ENCODE measurements at regions not wholly inside any gene's neighbourhood (a gene's known extent, or its start where the extent isn't known, plus 50 kb on each side); places are given as distances from the start of the nearest gene placed in this dataset.

GRCh38 chr7:106775975-106776607, 89.0 kb upstream of the PIK3CG start:
- no peak for DNase-seq (ENCODE audit: low spot score)

- no peak for DNase-seq (ENCODE audit: low spot score)
Observed at GRCh38 chr7:106776618-106777347, 88.3 kb upstream of the PIK3CG start.

DNA sequence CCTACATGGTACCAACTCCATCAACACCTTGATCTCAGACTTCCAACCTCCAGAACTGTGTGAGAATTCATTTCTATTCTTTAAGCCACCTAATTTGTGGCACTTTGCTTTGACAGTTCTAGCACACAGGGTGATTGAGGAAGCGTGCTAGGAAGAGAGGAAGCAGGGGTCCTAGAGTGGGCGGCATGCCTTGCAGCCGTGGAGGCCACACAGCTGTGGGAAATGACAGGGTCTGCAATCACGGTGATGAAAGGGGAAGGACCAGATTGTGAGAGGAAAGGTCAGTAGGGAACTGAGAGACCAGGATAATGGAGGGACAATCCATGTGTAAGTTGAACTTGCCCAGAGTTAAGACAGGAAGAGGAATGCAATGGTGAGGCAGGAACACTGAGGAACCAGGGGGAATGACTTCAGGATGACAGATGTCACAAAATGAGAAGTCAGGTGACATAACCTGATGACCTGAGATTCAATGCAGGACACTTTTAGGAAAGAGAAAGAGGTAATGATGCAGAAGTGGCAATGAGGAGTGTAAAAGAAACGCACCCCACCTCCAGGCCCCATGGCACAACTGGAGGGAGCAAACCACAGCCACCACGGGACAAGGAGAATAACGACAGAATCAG, 87.3 kb upstream of the PIK3CG start:
- DNase-seq (ENCODE audit: low spot score): no peak

- DNase-seq (ENCODE audit: low spot score): no peak
Observed at GRCh38 chr7:106778656-106779250, 86.3 kb upstream of the PIK3CG start.

DNA sequence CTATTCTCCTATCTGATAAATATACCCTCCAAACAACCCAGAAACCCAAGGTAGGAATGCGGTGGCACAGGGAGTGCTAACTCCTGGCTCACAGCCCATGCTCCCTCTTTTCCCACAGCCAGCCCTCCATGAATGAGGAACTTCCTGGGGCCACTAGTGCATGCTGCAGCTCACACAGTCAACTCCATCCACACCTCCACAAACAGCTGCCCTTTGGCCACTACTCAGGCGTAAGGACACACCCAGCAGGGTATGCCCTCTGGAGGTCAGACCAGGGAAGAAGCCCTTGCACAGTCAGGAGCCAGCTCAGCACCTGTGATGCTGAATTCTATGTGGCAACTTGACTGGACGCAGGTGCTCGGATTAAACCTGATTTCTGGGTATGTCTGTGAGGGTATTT, 85.2 kb upstream of the PIK3CG start:
- DNase-seq (ENCODE audit: low spot score): peak; percentile 33

DNA sequence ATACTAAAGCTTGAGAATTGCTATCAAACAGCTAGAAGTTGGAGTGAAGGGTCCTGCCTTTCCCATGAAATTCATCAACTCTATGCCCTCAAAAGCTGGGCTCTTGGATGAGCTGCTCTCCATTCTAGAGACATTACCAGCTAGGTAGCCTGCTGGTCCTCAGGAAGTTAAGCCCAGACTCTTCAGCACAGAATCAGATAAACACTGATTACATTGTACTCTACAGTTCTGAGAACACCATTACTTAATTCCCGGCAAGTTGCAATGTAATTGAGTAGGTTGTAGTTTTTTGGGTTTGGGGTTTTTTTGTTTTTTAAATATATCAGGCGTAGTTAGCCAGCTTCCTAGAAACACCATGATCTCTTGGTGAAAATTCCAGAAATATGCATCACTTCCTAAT, 84.1 kb upstream of the PIK3CG start:
- DNase-seq (ENCODE audit: low spot score): no peak

DNA sequence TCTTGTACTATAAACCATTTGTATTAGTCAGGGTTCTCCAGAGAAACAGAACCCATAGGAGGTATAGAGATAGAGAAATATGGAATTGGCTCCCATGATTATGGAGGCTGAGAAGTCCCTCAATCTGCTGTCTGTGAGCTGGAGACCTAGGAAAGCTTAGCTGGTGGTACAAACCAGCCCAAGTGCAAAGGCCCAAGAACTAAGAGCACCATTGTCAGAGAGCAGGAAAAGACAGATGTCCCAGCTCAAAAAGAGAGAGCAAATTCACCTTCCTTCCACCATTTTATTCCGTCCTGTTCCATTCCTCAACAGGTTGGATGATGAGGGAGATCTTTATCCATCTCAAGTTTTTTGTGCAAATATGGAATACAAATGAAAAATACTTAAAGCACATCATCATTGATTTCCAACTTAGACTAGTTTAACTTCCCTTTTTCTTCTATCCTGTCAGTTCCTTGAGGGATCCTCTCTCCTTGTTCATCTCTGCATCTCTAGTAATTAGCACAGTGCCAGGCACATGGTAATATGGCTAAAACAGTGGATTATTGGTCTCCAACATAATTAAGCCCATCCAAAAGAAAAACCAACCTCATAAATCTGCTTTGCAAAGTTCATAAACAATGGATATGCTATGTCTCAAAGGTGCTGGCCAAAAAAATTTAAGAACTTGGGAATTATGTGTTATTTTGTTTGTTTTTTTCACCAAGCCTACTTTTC, 83.1 kb upstream of the PIK3CG start:
- DNase-seq (ENCODE audit: low spot score): no peak

- DNase-seq (ENCODE audit: low spot score): no peak
Observed at GRCh38 chr7:106783286-106783685, 81.8 kb upstream of the PIK3CG start.

GRCh38 chr7:106788637-106789036, 76.4 kb upstream of the PIK3CG start:
- no peak for DNase-seq (ENCODE audit: low spot score)

- no peak for DNase-seq (ENCODE audit: low spot score)
Observed at GRCh38 chr7:106791526-106791925, 73.6 kb upstream of the PIK3CG start.

- DNase-seq (ENCODE audit: low spot score): no peak
Observed at GRCh38 chr7:106792233-106792926, 72.7 kb upstream of the PIK3CG start.

DNA sequence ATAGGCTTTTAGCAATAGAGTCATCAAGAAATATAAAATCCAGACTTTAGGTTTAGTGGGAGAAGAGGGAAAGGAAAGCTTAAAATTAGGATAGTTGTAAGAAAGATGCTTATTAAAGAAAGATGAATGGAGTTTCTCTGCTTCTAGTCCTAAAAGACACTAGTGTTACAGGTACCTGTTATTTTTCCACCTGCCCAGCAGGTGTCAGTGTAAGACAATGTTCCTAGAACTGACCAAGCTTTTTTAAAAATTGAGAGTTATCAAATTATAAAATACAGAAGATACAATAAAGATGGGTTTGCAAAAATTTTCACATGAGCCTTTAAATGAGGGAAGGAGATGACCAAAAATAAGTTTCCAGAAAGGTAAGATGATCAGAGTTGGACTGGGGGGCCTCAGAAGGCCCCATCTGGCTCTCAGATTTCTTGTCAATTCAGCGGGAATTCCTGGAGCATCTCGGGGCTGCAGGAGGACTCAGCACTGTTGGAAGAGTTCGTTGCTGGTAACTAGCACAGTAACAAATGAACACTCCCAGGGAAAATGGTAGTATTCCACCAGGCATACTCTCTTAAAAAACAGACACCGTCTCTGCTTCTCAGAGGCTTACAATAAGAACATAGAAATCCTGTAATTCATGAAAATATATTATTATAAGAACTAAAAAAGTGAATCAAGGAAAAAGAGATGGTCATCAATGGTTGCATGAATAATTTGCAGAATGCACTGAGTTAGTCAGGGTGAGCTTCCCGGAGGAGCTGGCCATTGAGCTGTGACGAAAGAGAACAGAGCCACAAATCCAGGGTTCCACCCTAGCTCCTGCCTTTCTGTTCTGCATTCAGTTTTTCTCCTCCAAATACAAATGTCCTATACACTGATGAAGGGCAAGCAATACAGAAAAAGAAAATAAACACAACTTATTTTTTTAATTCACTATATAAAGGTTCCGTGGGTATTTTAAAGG, 71.8 kb upstream of the PIK3CG start:
- peak; percentile 28 for DNase-seq (ENCODE audit: low spot score)

DNA sequence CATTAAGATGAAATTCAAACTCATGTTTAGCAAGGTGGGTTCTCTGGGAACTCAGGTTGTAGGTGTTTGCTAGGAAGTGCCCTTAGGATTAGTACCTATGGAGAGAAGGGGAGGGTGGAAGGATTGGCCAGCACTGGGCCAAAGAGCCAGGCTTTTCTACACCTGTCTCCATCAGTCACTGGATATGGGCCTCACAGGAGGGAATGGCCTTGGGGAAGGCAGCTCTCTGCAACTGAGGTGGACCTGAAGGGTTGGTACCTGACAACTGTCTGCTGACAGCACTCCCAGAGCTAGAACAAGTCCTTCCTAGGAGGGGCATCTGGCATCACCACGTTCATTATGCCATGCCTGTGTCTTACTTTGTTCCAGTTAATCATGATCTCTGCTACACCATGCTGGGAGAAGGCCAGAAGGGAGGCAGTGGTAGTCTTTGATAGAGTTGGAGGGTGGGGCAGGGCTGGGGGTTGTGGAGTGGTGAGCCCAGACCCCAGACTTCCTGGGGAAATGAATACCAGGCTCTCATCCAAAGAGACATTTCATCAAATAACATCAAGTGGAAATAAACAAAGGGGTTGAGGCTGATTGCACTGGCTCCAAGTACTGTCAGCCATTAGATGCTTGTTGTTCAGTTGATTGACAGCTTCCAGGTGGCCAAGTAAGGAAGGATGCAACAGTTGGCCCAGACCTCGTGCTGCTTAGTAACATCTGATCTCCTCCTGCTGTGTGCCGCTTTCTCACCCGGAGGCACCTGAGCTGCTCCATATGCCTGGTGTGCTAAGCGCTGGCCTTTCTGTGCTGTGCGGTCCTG, 70.6 kb upstream of the PIK3CG start:
- no peak for DNase-seq (ENCODE audit: low spot score)

DNA sequence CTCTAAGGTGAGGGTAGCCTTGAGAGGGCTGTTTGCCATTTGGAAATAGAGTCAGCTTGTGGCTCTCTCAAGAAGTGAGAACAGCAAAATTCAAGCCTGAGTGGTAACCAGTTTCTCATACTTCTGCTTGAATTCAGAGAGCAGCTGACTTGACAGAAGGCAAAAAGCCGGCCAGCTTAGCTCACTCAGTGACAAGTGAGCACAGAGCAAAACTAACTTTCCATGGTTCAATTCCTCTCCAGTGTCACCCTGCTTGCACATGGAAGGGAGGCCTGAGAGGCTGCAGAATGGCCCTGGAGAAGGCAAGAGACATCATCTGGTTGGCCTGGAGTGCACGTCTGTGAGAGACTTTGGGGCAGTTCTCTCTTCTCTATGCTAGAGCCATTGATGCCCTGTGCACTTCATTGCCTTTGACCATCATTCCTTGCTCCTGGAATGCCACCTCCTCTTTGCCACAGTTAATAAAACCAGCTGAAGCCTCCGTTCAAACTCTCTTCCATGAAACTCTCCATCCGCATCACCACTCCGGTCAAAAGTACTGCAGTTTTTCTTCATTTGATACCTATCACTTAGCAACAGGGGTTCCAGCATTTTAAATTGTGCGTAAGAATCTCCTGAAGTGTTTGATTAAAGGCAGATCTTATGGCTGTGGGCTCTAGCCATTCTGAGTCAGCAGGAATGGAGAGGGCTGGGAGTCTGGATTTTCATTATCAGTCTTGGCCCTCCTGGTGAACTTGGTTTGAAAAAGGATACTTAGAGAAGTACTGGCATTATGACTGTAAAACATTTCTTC, 69.8 kb upstream of the PIK3CG start:
- DNase-seq (ENCODE audit: low spot score): no peak

DNA sequence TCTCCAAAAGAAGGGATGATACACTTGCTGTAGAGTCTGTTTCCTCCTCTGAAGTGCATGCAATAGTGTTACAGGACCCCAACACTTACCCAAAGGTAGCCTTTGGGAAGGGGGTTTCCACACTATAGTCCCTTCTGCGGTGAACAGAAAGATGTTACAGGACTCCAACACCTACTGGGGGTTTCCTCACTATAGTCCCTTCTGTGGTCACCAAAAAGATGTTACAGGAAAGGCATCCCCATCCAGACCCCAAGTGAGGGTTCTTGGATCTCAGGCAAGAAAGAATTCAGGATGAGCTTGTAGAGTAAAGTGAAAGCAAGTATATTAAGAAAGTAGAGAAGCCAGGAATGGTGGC, 69.2 kb upstream of the PIK3CG start:
- no peak for DNase-seq (ENCODE audit: low spot score)

DNA sequence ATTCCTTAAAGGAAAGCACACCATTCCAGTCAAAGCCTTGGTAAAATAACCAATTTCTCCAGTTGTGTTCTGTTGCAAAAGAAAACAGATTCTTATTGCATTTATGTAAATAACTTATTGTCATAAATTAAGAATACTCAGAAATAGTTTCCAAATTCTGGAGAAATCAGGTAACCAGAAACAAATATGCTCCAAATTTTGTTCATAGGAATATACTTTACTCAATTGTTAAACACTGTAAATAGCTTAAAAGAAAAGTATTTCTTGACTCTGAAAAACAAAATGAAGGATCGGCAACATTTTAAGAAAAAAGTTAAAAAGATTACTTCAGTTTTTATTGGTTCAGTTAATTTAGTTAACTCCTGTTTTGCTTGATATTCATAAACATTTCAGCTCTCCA, 67.1 kb upstream of the PIK3CG start:
- no peak for DNase-seq (ENCODE audit: low spot score)

DNA sequence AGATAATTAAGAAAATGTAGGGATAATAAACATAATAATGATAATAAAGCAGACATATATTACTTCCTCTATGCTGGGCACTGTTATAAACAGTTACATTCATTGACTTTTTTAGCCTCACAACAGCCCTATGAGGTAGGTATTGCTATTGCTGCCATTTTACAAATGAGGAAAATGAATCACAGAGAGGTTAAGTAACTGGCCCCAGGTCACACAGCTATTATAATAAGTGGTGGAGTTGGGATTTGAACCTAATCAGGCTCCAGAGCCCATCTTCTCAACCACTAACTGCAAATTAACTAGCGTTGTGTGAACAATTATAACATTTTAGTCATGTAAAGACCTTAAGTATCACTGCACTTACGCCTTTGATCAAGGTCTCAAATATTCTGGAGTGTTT, 62.5 kb upstream of the PIK3CG start:
- DNase-seq (ENCODE audit: low spot score): no peak

DNA sequence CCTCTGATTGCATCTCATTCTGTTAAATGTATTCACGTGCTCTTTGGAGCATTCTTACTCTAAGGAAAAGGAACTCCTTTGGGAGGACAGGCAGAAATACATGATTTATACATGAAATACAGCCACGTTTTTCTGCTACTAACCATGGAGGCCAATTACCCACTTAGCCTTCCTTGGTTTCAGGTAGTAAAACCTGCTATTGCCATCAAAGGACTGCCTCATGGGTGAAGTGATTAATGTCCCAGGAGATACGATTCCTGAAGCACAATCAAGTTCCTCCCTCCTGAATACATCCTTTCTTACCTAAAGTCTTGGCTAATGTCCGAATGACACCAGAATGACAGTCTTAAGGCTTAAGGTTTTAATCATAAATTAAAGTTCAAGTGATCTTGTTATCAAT, 58.5 kb upstream of the PIK3CG start:
- DNase-seq (ENCODE audit: low spot score): no peak

DNA sequence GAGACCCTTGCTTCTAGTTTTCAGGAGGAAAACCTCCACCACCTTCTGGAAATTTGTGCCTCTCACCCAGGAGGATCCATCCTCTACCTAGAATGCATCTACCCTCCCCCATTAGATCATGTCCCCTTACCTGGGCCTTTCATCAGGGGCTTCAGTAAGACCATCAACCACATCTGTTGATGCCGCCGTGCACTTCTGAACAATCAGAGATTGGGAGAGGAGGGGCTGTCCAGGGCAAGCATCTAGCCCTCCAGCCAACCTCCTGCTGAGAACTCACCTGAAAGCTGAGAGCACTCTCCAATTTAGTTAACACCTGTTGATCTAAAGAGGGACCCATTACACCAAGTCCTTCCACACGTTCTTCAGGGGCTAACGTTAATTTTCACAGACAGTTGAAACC, 57.6 kb upstream of the PIK3CG start:
- no peak for DNase-seq (ENCODE audit: low spot score)

Data from SK-N-DZ (cell line).